ENCODE measurements at regions not wholly inside any gene's neighbourhood (a gene's known extent, or its start where the extent isn't known, plus 50 kb on each side); places are given as distances from the start of the nearest gene placed in this dataset.

DNA sequence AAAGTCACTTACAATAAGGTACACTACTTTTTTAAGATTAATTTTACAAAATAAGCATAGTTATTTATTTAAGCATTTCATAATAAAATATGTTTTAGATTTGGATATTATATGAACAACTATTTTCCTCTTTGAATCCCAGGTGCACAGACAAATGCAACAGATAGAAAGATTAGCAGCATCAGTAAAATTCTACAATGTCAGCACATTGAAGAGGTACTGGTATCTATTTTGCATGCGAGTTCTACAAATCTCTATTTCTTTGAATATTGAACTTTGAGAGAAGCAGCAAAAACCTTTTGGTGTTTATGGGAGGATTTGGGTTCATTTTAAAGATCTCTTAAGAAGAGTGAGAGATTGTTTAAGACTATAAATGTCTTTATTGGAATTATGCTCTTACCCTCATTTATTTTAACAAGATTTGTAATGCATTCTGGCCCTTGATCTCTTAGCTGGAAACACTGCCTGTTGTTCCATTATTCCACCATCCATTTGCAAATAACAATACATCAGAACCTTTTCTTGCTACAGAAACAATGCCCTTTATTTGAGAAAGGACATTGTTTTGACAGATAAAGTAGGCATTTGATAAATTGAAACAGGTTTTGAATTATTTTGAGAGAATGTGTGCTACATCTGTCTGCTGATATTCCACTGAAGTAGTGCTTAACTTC is 558.8 kb upstream of the KLHL1 start (continued):
- TF ChIP-seq, protein P1, sequence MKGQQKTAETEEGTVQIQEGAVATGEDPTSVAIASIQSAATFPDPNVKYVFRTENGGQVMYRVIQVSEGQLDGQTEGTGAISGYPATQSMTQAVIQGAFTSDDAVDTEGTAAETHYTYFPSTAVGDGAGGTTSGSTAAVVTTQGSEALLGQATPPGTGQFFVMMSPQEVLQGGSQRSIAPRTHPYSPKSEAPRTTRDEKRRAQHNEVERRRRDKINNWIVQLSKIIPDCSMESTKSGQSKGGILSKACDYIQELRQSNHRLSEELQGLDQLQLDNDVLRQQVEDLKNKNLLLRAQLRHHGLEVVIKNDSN (IDR thresholded peaks at IDR 0.05; ENCODE audit: borderline replicate concordance, low read depth) = no peak
- TF ChIP-seq RCOR1 (IDR thresholded peaks at IDR 0.05; ENCODE audit: low read length) (no peak), JUND (IDR thresholded peaks at IDR 0.05) (no peak), RFX5 (IDR thresholded peaks at IDR 0.05; ENCODE audit: low read length) (no peak)

DNA sequence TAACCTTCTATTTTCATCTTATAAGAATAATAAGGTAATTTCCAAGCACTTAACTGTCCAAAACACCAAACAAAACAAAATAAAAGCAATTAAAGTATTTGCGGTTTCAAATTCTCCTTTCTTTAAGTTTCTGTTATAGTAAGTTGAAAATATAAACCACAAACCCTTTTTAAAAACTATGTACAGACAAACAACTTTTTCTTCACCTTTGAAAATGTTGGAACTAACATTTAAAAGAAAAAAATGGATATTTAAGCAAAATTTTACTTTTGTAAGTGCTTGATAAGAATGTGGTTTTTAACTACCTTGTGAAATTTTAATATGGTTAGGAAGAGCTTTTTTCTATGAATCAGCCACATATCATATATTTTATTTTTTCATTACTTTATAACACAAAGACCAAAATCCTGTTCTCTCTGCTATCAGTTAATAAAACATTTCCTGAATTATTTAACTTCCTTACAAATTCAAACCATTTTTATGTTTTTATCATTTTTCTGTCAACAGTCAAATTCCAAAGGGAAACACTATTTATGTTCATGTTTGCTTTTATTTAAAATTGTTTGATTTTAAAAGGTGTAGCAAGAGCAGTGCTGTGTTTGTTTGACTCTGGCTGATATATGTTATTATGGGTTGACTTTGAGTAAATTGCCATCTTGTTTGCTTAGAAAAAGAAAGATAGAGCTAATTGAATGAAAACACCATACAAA is 554.1 kb upstream of the KLHL1 start:
- H3K9me2 ChIP-seq = no peaks in the 10 kb centered on the region
- no peaks in the 10 kb centered on the region for H3K27me3 ChIP-seq (ENCODE audit: insufficient read depth)
- no peaks in the 10 kb centered on the region for H4K20me1 ChIP-seq (ENCODE audit: insufficient read depth)
- no peaks in the 10 kb centered on the region for H3K36me3 ChIP-seq (replicated peaks in 1 of 2; ENCODE audit: control insufficient read depth in 1 of 2, insufficient read depth in 2 of 2, low read length in 1 of 2)
- no peak overlapping the region for H2AFZ ChIP-seq (ENCODE audit: low read depth)
- no peak overlapping the region for H3K27ac ChIP-seq (ENCODE audit: low read depth in 2 of 2, low read length in 1 of 2)
- H3K9me3 ChIP-seq = no peaks in the 10 kb centered on the region
- no peak for DNase-seq
- no peak overlapping the region for H3K4me3 ChIP-seq (ENCODE audit: low read depth in 2 of 2, low read length in 1 of 2)
- H3K79me2 ChIP-seq (ENCODE audit: insufficient read depth) = no peaks in the 10 kb centered on the region
- 65% methylated on average over 1 of the region's 1 CpG for WGBS (ENCODE audit: low lambda C conversion rate)
- ChIA-PET POLR2A (no interaction called here), CTCF (interaction anchor here (0.7 kb wide), 1 partner anchor 165 kb away, joined by 3 read pairs; no protein-coding TSS in a partner anchor)
- H3K4me1 ChIP-seq (ENCODE audit: control insufficient read depth in 1 of 2, insufficient read depth in 2 of 2, low read depth in 1 of 2, low read length in 1 of 2) = no peaks in the 10 kb centered on the region; a peak in 1 of 4 replicates
- no peak overlapping the region for H3K9ac ChIP-seq
- TF ChIP-seq NRF1 (IDR thresholded peaks at IDR 0.05; ENCODE audit: low read depth, low read length) (no peak), ELF1 (IDR thresholded peaks at IDR 0.05) (no peak), POLR2AphosphoS5 (IDR thresholded peaks at IDR 0.05; ENCODE audit: low read depth, low read length) (no peak), SMC3 (IDR thresholded peaks at IDR 0.05; ENCODE audit: low read depth, low read length) (no peak)
- TF ChIP-seq, protein P1 (IDR thresholded peaks at IDR 0.05; ENCODE audit: borderline replicate concordance, low read depth) = no peak
- no peak overlapping the region for H3K4me2 ChIP-seq
- H3F3A ChIP-seq (replicated peaks; ENCODE audit: insufficient read depth) = no peaks in the 10 kb centered on the region

DNA sequence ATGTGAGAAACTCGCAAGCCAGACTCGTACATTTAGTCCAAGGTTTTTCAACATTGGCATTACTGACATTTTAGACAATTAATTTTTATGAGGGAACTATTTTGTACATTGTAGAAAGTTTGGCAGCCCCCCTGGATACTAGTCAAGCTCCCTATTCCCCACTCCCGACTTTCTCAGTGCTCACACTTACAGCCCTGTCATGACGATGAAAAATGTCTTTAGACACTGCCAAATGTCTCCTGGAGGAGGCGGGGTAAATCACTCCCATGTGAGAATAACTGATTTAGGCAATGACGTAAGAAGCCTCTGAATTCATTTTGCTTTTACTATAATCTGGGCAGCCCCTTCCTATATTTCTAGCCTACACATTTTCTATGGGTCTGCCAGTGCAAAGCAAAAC is 535.8 kb upstream of the KLHL1 start:
- 72% methylated on average over 6 of the region's 6 CpGs for WGBS (ENCODE audit: low lambda C conversion rate)
- no peak for DNase-seq
- Histone ChIP-seq H3K36me3 (replicated peaks in 1 of 2; ENCODE audit: control insufficient read depth in 1 of 2, insufficient read depth in 2 of 2, low read length in 1 of 2) (no peaks in the 10 kb centered on the region), H3K9ac (no peak overlapping the region), H3K27ac (ENCODE audit: low read depth in 2 of 2, low read length in 1 of 2) (no peak overlapping the region), H3K9me2 (no peaks in the 10 kb centered on the region), H3K4me1 (ENCODE audit: control insufficient read depth in 1 of 2, insufficient read depth in 2 of 2, low read depth in 1 of 2, low read length in 1 of 2) (no peaks in the 10 kb centered on the region), H3K4me2 (no peak overlapping the region), H3K9me3 (no peaks in the 10 kb centered on the region; the same call in 1 of the 2 replicates), H3K27me3 (ENCODE audit: insufficient read depth) (no peaks in the 10 kb centered on the region), H3F3A (replicated peaks; ENCODE audit: insufficient read depth) (no peaks in the 10 kb centered on the region), H3K79me2 (ENCODE audit: insufficient read depth) (no peaks in the 10 kb centered on the region), H3K4me3 (ENCODE audit: low read depth in 2 of 2, low read length in 1 of 2) (no peak overlapping the region), H2AFZ (ENCODE audit: low read depth) (no peak overlapping the region), H4K20me1 (ENCODE audit: insufficient read depth) (no peaks in the 10 kb centered on the region)
- POLR2A ChIA-PET = no interaction called here
- CTCF ChIA-PET = no interaction called here
- no peak for TF ChIP-seq MEF2A (IDR thresholded peaks at IDR 0.05; ENCODE audit: borderline replicate concordance, low read depth)
- TF ChIP-seq TAF1 (IDR thresholded peaks at IDR 0.05; ENCODE audit: borderline replicate concordance, low read depth, low read length) = no peak
- TF ChIP-seq, protein P2, sequence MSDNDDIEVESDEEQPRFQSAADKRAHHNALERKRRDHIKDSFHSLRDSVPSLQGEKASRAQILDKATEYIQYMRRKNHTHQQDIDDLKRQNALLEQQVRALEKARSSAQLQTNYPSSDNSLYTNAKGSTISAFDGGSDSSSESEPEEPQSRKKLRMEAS (IDR thresholded peaks at IDR 0.05; ENCODE audit: low read depth) = no peak
- no peak for TF ChIP-seq NRF1 (IDR thresholded peaks at IDR 0.05; ENCODE audit: low read depth, low read length)
- no peak for TF ChIP-seq FOXJ3 (CRISPR knock-in tag; IDR thresholded peaks at IDR 0.05)
- TF ChIP-seq, protein P3, sequence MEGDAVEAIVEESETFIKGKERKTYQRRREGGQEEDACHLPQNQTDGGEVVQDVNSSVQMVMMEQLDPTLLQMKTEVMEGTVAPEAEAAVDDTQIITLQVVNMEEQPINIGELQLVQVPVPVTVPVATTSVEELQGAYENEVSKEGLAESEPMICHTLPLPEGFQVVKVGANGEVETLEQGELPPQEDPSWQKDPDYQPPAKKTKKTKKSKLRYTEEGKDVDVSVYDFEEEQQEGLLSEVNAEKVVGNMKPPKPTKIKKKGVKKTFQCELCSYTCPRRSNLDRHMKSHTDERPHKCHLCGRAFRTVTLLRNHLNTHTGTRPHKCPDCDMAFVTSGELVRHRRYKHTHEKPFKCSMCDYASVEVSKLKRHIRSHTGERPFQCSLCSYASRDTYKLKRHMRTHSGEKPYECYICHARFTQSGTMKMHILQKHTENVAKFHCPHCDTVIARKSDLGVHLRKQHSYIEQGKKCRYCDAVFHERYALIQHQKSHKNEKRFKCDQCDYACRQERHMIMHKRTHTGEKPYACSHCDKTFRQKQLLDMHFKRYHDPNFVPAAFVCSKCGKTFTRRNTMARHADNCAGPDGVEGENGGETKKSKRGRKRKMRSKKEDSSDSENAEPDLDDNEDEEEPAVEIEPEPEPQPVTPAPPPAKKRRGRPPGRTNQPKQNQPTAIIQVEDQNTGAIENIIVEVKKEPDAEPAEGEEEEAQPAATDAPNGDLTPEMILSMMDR (IDR thresholded peaks at IDR 0.05) = no peak
- no peak for TF ChIP-seq ELF1 (IDR thresholded peaks at IDR 0.05)
- TF ChIP-seq NFIC (IDR thresholded peaks at IDR 0.05; ENCODE audit: borderline replicate concordance) = no peak
- TF ChIP-seq, protein P4, sequence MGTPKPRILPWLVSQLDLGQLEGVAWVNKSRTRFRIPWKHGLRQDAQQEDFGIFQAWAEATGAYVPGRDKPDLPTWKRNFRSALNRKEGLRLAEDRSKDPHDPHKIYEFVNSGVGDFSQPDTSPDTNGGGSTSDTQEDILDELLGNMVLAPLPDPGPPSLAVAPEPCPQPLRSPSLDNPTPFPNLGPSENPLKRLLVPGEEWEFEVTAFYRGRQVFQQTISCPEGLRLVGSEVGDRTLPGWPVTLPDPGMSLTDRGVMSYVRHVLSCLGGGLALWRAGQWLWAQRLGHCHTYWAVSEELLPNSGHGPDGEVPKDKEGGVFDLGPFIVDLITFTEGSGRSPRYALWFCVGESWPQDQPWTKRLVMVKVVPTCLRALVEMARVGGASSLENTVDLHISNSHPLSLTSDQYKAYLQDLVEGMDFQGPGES (IDR thresholded peaks at IDR 0.05; ENCODE audit: low read depth, low read length) = no peak
- TF ChIP-seq, protein P5, sequence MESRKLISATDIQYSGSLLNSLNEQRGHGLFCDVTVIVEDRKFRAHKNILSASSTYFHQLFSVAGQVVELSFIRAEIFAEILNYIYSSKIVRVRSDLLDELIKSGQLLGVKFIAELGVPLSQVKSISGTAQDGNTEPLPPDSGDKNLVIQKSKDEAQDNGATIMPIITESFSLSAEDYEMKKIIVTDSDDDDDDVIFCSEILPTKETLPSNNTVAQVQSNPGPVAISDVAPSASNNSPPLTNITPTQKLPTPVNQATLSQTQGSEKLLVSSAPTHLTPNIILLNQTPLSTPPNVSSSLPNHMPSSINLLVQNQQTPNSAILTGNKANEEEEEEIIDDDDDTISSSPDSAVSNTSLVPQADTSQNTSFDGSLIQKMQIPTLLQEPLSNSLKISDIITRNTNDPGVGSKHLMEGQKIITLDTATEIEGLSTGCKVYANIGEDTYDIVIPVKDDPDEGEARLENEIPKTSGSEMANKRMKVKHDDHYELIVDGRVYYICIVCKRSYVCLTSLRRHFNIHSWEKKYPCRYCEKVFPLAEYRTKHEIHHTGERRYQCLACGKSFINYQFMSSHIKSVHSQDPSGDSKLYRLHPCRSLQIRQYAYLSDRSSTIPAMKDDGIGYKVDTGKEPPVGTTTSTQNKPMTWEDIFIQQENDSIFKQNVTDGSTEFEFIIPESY (IDR thresholded peaks at IDR 0.05; ENCODE audit: borderline replicate concordance, low read depth) = no peak
